GM12878 (cell line): ENCODE measurements at regions not wholly inside any gene's neighbourhood (a gene's known extent, or its start where the extent isn't known, plus 50 kb on each side); places are given as distances from the start of the nearest gene placed in this dataset.

Source experiments
- ATAC-seq: fragments of 200-7000 bp; cut with Tn5 transposase; 3 replicates; pipeline ENCODE4 v1.9.1; 2020; ENCODE audit warnings: mild to moderate bottlenecking, moderate library complexity
- BruUV-seq: library from RNA; stranded (reverse); fragments of 400-500 nt; replicated peaks from 2 replicates; lab custom pipeline; 2021; lab: Mats Ljungman, UMichigan
- CTCF ChIA-PET: fragments of 300-600 bp; sonication (Branson Sonifier 250); formaldehyde crosslinking; extraction: SDS; loops from one replicate; lab custom pipeline; 2021; ENCODE audit warnings: inconsistent platforms; lab: Yijun Ruan, JAX
- POLR2A ChIA-PET: fragments of 350-600 bp; formaldehyde crosslinking; extraction: SDS; loops from one replicate; lab custom pipeline; 2021; ENCODE audit warnings: inconsistent platforms; lab: Charles Lee
- RAD21 ChIA-PET: fragments of 300-600 bp; sonication (Branson Sonifier 250); formaldehyde crosslinking; loops from one replicate; lab custom pipeline; 2023; ENCODE audit warnings: antibody characterized with exemption; ENCODE audit not compliant: unreplicated experiment; lab: Charles Lee
- SMC1A ChIA-PET: fragments of 300-600 bp; sonication (Branson Sonifier 250); formaldehyde crosslinking; loops from one replicate; lab custom pipeline; 2023; ENCODE audit not compliant: unreplicated experiment, uncharacterized antibody; lab: Charles Lee
- DNase-seq: peaks from one replicate; pipeline ENCODE4 v3.0.0-alpha.2; 2011; ENCODE audit warnings: low read depth, low spot score
- FAIRE-seq: peaks from 3 replicates; lab custom pipeline; 2011; peaks lifted over from hg19 to GRCh38; lab: Jason Lieb, UNC
- H2AFZ ChIP-seq: 2 replicates; pipeline ENCODE4 v1.6.0; 2011; ENCODE audit warnings: low read depth, low read length, control low read depth; ENCODE audit not compliant: control insufficient read depth
- H3K27ac ChIP-seq: 2 replicates; pipeline ENCODE4 v1.5.1; 2011; ENCODE audit warnings: control low read depth; ENCODE audit not compliant: control insufficient read depth, insufficient read depth
- H3K27me3 ChIP-seq, 2 experiments: replicated peaks in 1 of 2; 2 replicates each; pipeline versions ENCODE4 v1.6.0 to v1.6.1; 2011; ENCODE audit warnings: low read length in 1 of 2; ENCODE audit not compliant: control insufficient read depth in 2 of 2, insufficient read depth in 2 of 2
- H3K36me3 ChIP-seq, 2 experiments: 2 replicates each; pipeline ENCODE4 v1.5.1; 2011; ENCODE audit warnings: low read length in 1 of 2; ENCODE audit not compliant: control insufficient read depth in 2 of 2, insufficient read depth in 2 of 2
- H3K4me1 ChIP-seq: 2 replicates; pipeline ENCODE4 v1.6.1; 2011; ENCODE audit warnings: mild to moderate bottlenecking, low read length, moderate library complexity, mixed read lengths; ENCODE audit not compliant: control insufficient read depth, insufficient read depth
- H3K4me2 ChIP-seq: 2 replicates; pipeline ENCODE4 v1.6.0; 2011; ENCODE audit warnings: control low read depth; ENCODE audit not compliant: control insufficient read depth, insufficient read depth
- H3K4me3 ChIP-seq: fragments of 200-600 bp; sonication (generic); 2 replicates; pipeline ENCODE4 v1.5.1; 2016
- H3K79me2 ChIP-seq: 2 replicates; pipeline ENCODE4 v1.6.0; 2011; ENCODE audit warnings: low read length; ENCODE audit not compliant: control insufficient read depth, insufficient read depth
- H3K9ac ChIP-seq: 2 replicates; pipeline ENCODE4 v1.8.0; 2011; ENCODE audit warnings: low read length, control low read depth, mixed read lengths; ENCODE audit not compliant: control insufficient read depth, insufficient read depth
- H3K9me3 ChIP-seq: replicated peaks from 3 replicates; pipeline ENCODE4 v1.5.1; 2011; ENCODE audit warnings: mild to moderate bottlenecking, low read length; ENCODE audit not compliant: control insufficient read depth, insufficient read depth
- H4K20me1 ChIP-seq: 2 replicates; pipeline ENCODE4 v1.6.0; 2011; ENCODE audit not compliant: control insufficient read depth, insufficient read depth
- BMI1 ChIP-seq: fragments of 450-650 bp; IDR thresholded peaks from 2 replicates; pipeline ENCODE4 v1.6.1; 2016; ENCODE audit warnings: mild to moderate bottlenecking, moderate library complexity, borderline replicate concordance
- E4F1 ChIP-seq: fragments of 450-650 bp; IDR thresholded peaks from 2 replicates; pipeline ENCODE4 v1.6.1; 2018; ENCODE audit warnings: borderline replicate concordance, mild to moderate bottlenecking; ENCODE audit not compliant: partially characterized antibody
- EP300 ChIP-seq, 2 experiments: fragments of 150-350 bp in 1 of 2; IDR thresholded peaks; 2 replicates each; pipeline ENCODE4 v1.6.1; 2011 to 2012; ENCODE audit warnings: low read depth in 2 of 2, low read length in 2 of 2, borderline replicate concordance in 1 of 2, improper control_type of control experiment in 1 of 2, inconsistent platforms in 1 of 2; ENCODE audit not compliant: control insufficient read depth in 1 of 2
- FOXK2 ChIP-seq: fragments of 450-650 bp; IDR thresholded peaks from 2 replicates; pipeline ENCODE4 v1.6.1; 2017; ENCODE audit warnings: mild to moderate bottlenecking, moderate library complexity
- GATAD2B ChIP-seq: fragments of 450-650 bp; conservative IDR thresholded peaks from 2 replicates; pipeline ENCODE4 v1.6.1; 2017; ENCODE audit warnings: low read depth, mild to moderate bottlenecking, moderate library complexity
- KLF5 ChIP-seq: fragments of 450-650 bp; IDR thresholded peaks from 2 replicates; pipeline ENCODE4 v1.6.1; 2014; ENCODE audit warnings: mild to moderate bottlenecking; ENCODE audit not compliant: partially characterized antibody
- MAX ChIP-seq: IDR thresholded peaks from 2 replicates; pipeline ENCODE4 v1.6.1; 2012; ENCODE audit warnings: low read depth, low read length, improper control_type of control experiment
- MEF2B ChIP-seq: fragments of 450-650 bp; IDR thresholded peaks from 2 replicates; pipeline ENCODE4 v1.6.1; 2018; ENCODE audit warnings: mild to moderate bottlenecking, moderate library complexity; ENCODE audit not compliant: partially characterized antibody, poor library complexity, severe bottlenecking
- MXI1 ChIP-seq: fragments of 150-350 bp; IDR thresholded peaks from 2 replicates; pipeline ENCODE4 v1.6.1; 2011; ENCODE audit warnings: low read depth, mild to moderate bottlenecking, inconsistent platforms, low read length, improper control_type of control experiment
- NBN ChIP-seq: fragments of 450-650 bp; IDR thresholded peaks from 2 replicates; pipeline ENCODE4 v1.6.1; 2016
- PAX5 ChIP-seq: IDR thresholded peaks from 2 replicates; pipeline ENCODE4 v1.6.1; 2011; ENCODE audit warnings: low read depth, low read length, borderline replicate concordance
- SMAD5 ChIP-seq: IDR thresholded peaks from 2 replicates; pipeline ENCODE4 v1.6.1; 2016; ENCODE audit warnings: antibody characterized with exemption, low read depth
- SUPT20H ChIP-seq: IDR thresholded peaks from 2 replicates; pipeline ENCODE4 v1.6.1; 2011; ENCODE audit warnings: low read depth, mild to moderate bottlenecking, low read length, moderate library complexity, borderline replicate concordance; ENCODE audit not compliant: control insufficient read depth
- ZNF592 ChIP-seq: fragments of 450-650 bp; IDR thresholded peaks from 2 replicates; pipeline ENCODE4 v1.6.1; 2017; ENCODE audit warnings: mild to moderate bottlenecking, moderate library complexity
- WGBS: methylation state at CpG from one replicate; pipeline ENCODE4 v1.1.6; 2016; ENCODE audit warnings: low lambda C conversion rate; ENCODE audit not compliant: insufficient replicate concordance, insufficient coverage; ENCODE audit errors: missing lambda C conversion rate; 5-methylcytosine and 5-hydroxymethylcytosine counted together
- in situ Hi-C: fragments of 300-500 bp; cut with MboI; formaldehyde crosslinking; loops from 9 replicates; pipeline ENCODE4 v1.14.3; 2018; ENCODE audit warnings: mixed read lengths
- intact Hi-C: fragments of 100-400 bp; cut with micrococcal nuclease; formaldehyde crosslinking; loops from one replicate; pipeline ENCODE4 v1.14.2; 2022; ENCODE audit not compliant: unreplicated experiment

GRCh38 chr14:42533476-42533875 lies 926.8 kb downstream of the LRFN5 start:
- POLR2A ChIA-PET, result no interaction called here
- RAD21 ChIA-PET, result no interaction called here
- no peaks in the 10 kb centered on the region for H3K4me1 ChIP-seq
- H3K27me3 ChIP-seq, result no peaks in the 10 kb centered on the region
- no peaks in the 10 kb centered on the region for H3K79me2 ChIP-seq
- TF ChIP-seq NBN (no peak), KLF5 (no peak), E4F1 (no peak), PAX5 (no peak), FOXK2 (no peak), EP300 (IDR thresholded peaks at IDR 0.05; ENCODE audit: borderline replicate concordance in 1 of 2, control insufficient read depth in 1 of 2, low read depth in 2 of 2, low read length in 2 of 2) (no peak), MAX (no peak), BMI1 (no peak), MEF2B (no peak), GATAD2B (no peak), MXI1 (no peak), SMAD5 (no peak), SUPT20H (no peak), ZNF592 (no peak)
- ATAC-seq (no peak), DNase-seq (no peak), FAIRE-seq (no peak)
- no peak overlapping the region for H3K9ac ChIP-seq
- CTCF ChIA-PET, result no interaction called here
- SMC1A ChIA-PET, result no interaction called here
- in situ Hi-C loops, result no loop called here
- intact Hi-C loops, result no loop called here
- no peak overlapping the region for H3K4me2 ChIP-seq
- 42% methylated on average over 1 of the region's 1 CpG for WGBS
- no peaks in the 10 kb centered on the region for H3K36me3 ChIP-seq
- no peak overlapping the region for H3K27ac ChIP-seq
- no TSS peak for BruUV-seq
- no peaks in the 10 kb centered on the region for H4K20me1 ChIP-seq
- H3K9me3 ChIP-seq, result no peaks in the 10 kb centered on the region
- H3K4me3 ChIP-seq, result no peak overlapping the region
- H2AFZ ChIP-seq, result no peak overlapping the region
